ENCODE measurements at regions not wholly inside any gene's neighbourhood (a gene's known extent, or its start where the extent isn't known, plus 50 kb on each side); places are given as distances from the start of the nearest gene placed in this dataset.
"Not testable (repeated sequence)": the region's sequence is repeated elsewhere in the genome, so short reads cannot be mapped to it uniquely, and the experiment has no call there.

- DNase-seq (ENCODE audit: low read depth in 2 of 3, low spot score in 2 of 3) = no peak
Measured at GRCh38 chr12:5163661-5164060, 120.0 kb downstream of the KCNA5 start.

GRCh38 chr12:5165296-5165970 lies 121.8 kb downstream of the KCNA5 start:
- no peak for DNase-seq (ENCODE audit: low read depth in 2 of 3, low spot score in 2 of 3)

DNA sequence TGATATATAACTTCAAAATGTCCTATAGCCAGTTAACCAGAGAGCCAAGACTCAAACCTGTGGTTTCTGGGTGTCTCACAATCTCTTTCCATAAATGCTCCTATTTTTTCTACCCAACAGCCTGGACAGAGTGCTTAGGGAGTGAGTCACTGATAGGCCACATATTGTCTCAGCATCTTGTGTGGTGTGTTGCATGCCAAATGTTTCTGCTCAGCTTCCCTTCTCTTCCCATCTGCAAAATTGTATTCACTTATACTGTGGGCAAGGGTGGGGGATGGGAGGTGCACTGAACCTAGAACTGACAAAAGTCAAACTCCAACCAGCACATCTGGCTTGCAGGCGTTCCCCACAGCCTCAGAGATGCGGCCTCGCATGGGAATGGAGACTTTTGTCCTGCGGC lies 123.3 kb downstream of the KCNA5 start:
- no peak for DNase-seq (ENCODE audit: low read depth in 2 of 3, low spot score in 2 of 3)

DNA sequence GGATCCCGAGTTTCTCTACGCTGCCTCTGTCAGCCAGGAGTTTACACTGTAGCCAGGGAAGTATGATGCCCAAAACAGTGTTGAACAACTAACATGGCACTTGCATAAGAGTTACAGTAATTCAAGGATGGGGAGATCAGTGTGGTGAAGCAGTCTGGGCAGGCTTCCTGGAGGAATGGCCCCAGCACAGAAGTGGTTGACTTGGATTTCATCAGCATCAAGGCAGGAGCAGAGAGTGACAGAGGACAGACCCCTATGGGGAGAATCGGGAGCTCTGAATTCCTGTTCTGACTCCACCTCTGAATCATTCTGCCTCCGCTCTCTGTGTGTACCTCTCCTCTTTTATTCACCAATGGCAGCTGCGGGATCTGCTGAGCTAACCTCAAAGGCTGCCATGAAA lies 124.5 kb downstream of the KCNA5 start:
- DNase-seq (ENCODE audit: low read depth in 2 of 3, low spot score in 2 of 3) = no peak

- no peak for DNase-seq (ENCODE audit: low read depth in 2 of 3, low spot score in 2 of 3)
Measured at GRCh38 chr12:5170844-5171243, 127.2 kb downstream of the KCNA5 start.

- DNase-seq (ENCODE audit: low read depth in 2 of 3, low spot score in 2 of 3) = peak in 2 of 3 donors; percentile 18 to 38
Measured at GRCh38 chr12:5171701-5172100, 128.0 kb downstream of the KCNA5 start.

GRCh38 chr12:5172886-5173285 lies 129.2 kb downstream of the KCNA5 start:
- DNase-seq (ENCODE audit: low read depth in 2 of 3, low spot score in 2 of 3) = no peak

GRCh38 chr12:5173511-5174011 lies 129.9 kb downstream of the KCNA5 start:
- no peak for DNase-seq (ENCODE audit: low read depth in 2 of 3, low spot score in 2 of 3)

- not testable (repeated sequence) for DNase-seq (ENCODE audit: low read depth in 2 of 3, low spot score in 2 of 3)
Measured at GRCh38 chr12:5175415-5175814, 131.7 kb downstream of the KCNA5 start.

GRCh38 chr12:5176036-5176435 lies 132.4 kb downstream of the KCNA5 start:
- no peak for DNase-seq (ENCODE audit: low read depth in 2 of 3, low spot score in 2 of 3)

DNA sequence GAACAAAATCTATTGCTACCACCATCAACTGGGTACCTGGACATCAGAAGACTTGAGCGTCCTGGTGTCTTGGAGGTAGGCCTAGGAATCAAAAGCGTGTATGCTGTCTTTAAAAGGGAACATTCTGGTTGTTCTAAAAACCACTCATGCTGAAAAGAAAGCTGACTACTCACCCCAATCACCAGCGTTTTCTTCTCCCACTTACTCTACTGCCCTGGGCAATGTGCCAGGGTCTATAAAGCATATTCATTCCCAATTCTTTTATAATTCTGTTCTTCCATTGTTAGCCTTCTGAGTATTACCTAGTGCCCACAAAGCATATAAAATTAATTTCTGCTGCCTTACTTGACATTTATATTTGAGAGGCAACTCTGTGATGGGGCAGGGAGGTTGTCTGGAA lies 133.4 kb downstream of the KCNA5 start:
- no peak for DNase-seq (ENCODE audit: low read depth in 2 of 3, low spot score in 2 of 3)

- DNase-seq (ENCODE audit: low read depth in 2 of 3, low spot score in 2 of 3) = no peak
Measured at GRCh38 chr12:5177731-5178130, 134.1 kb downstream of the KCNA5 start.

DNA sequence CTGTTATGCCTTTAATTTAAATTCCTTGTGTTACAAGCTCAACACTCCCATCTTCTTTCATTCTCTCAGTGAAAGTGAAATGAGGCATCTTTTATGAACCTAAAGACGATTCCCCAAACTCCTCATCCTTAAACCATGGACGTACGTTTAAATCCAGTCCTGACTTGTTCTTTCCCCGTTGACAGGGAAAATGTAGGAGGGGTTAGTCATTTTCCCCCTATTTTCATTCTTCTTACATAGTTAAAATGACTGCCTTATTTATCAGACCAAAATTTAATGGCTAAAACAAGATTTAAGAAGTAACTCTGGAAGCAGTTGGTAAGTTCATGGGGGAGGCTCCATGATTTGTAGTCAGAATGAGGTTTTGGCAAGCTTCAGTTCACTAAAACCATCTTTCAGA lies 134.9 kb downstream of the KCNA5 start:
- no peak for DNase-seq (ENCODE audit: low read depth in 2 of 3, low spot score in 2 of 3)

- no peak for DNase-seq (ENCODE audit: low read depth in 2 of 3, low spot score in 2 of 3)
Measured at GRCh38 chr12:5180496-5180895, 136.8 kb downstream of the KCNA5 start.

GRCh38 chr12:5184186-5184585 lies 140.5 kb downstream of the KCNA5 start:
- no peak for DNase-seq (ENCODE audit: low read depth in 2 of 3, low spot score in 2 of 3)

DNA sequence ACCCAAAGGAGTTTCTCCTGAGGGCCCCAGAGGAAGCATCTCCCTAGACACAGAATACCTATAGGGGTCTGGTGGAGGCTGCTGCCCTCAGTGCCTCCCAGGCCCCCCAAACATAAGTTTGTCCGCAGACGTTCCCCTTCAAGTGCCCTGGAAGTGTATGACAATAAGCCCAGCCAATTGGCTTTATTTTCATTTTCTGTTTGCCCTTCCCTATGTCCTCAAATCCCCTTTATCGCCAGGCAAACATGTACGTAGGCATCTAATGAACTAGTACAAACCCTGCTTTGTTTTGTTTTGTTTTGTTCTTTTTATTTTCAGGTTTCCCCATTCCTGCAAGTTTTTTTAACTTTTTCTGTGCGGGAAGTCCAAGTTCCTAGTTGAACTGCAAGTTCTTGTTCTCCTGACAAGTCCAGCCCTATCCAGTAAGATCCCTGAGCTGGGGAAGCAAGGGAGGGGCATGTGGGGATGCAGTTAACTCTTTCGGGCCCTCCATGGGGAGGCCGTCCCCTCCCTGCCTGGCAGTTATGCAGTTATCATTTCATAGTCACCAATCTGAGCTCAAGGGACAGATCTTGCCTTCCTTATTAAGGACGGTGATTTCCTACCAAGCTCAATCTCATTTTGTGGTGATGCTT lies 141.9 kb downstream of the KCNA5 start:
- DNase-seq (ENCODE audit: low read depth in 2 of 3, low spot score in 2 of 3) = no peak

DNA sequence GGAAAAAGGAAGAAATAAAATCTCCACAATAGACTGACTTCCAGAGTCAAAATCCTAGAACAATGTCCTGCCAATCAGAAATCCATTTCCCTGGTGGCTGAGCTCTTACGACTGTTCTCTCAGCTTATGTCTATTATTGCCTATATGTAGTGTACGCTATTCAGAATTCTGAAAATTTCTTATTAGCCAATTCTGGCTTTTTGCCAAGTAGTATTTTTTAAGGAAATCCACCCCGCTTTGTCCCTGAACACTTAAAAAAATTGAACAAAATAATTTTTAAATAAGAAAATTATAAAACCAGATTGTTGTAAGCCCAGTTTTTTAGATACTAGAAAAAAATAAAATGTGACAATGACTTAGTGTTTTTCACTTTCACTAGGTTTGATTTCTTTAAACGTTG lies 143.0 kb downstream of the KCNA5 start:
- DNase-seq (ENCODE audit: low read depth in 2 of 3, low spot score in 2 of 3) = no peak

DNA sequence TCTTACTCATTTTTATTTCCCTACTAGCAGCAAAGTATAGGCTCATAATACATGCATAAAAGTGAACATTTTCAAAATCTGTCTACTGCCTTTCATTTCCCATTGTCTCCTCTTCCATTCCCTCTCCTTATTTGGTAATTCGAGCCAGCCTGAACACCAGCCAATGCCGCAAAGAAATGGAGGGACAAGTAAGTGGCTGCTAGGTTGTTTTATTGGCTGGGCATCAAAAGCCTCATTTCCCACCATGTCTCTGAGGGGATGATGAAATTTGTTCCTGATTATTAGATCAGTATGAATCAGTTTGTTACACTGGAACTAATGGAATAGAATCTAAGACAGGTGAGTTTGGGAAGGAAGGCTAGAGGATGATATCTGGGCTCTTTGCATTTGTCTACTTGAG lies 143.5 kb downstream of the KCNA5 start:
- no peak for DNase-seq (ENCODE audit: low read depth in 2 of 3, low spot score in 2 of 3)

DNA sequence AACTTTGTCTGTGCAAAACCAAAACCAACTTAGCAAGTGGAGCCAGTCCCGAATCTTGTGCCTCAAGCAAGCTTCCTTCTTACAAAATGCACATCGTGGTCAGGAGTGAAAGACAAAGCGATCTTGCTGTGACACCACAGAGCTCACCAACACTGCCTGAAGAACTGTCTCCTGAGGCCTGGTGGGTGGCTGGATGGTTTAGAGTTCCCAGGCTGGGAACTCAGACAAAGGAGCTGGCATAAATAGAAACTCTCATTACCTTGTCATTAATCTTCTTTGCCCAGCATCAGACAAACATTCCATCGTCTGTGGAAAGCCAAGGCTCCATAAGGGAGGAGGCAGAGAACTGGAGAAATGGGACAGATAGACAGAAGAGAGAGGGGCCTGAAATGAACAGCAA lies 144.8 kb downstream of the KCNA5 start:
- no peak for DNase-seq (ENCODE audit: low read depth in 2 of 3, low spot score in 2 of 3)

DNA sequence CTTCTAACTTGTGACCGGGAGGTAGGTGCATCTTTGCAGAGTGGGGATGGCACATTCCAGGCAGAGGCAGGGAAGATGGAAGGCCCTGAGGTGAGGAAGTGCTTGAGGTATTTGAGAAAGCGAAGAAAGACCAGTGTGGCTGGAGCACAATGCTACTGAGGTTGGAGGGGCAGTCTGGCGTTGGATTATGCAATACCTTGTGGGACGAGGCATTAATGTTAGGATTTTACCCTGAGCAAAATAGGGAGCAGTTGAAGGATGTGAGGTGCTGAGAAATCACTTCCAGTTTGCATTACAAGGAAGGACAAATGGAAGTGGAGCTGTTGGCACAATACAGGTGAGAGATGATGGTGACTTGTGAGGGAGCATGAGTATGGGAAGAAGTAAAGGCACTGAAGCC lies 145.5 kb downstream of the KCNA5 start:
- no peak for DNase-seq (ENCODE audit: low read depth in 2 of 3, low spot score in 2 of 3)

- no peak for DNase-seq (ENCODE audit: low read depth in 2 of 3, low spot score in 2 of 3)
Measured at GRCh38 chr12:5191803-5192538, 148.3 kb downstream of the KCNA5 start.

- no peak for DNase-seq (ENCODE audit: low read depth in 2 of 3, low spot score in 2 of 3)
Measured at GRCh38 chr12:5192726-5193125, 149.0 kb downstream of the KCNA5 start.
